ENCODE measurements at regions not wholly inside any gene's neighbourhood (a gene's known extent, or its start where the extent isn't known, plus 50 kb on each side); places are given as distances from the start of the nearest gene placed in this dataset.

DNA sequence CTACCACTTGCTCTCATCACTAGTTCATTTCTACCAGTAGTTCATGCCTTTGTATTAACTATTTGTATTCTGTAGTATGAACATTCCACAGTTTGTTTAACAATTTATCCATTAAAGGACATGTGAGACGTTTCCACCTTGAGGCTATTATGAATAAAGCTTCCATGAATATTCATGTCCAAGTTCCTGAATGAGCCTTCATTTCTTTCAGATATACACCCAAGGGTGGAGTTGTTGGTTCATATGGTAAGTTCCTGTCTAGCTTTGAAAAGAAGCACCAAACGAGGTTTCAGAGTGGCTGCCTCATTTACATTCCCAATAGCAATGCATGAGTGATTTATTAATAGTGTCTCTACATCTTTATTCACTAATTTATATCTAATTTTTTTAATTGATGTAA is 407.8 kb upstream of the C16orf82 start:
- no peaks in the 10 kb centered on the region for H3K36me3 ChIP-seq (ENCODE audit: control insufficient read depth, insufficient read depth, low read length)
- TF ChIP-seq, protein P1, sequence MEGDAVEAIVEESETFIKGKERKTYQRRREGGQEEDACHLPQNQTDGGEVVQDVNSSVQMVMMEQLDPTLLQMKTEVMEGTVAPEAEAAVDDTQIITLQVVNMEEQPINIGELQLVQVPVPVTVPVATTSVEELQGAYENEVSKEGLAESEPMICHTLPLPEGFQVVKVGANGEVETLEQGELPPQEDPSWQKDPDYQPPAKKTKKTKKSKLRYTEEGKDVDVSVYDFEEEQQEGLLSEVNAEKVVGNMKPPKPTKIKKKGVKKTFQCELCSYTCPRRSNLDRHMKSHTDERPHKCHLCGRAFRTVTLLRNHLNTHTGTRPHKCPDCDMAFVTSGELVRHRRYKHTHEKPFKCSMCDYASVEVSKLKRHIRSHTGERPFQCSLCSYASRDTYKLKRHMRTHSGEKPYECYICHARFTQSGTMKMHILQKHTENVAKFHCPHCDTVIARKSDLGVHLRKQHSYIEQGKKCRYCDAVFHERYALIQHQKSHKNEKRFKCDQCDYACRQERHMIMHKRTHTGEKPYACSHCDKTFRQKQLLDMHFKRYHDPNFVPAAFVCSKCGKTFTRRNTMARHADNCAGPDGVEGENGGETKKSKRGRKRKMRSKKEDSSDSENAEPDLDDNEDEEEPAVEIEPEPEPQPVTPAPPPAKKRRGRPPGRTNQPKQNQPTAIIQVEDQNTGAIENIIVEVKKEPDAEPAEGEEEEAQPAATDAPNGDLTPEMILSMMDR (IDR thresholded peaks at IDR 0.05; ENCODE audit: insufficient read depth, low read depth, low read length) = no peak
- POLR2A ChIA-PET = no interaction called here
- CTCF ChIA-PET = no interaction called here
- no peak overlapping the region for H3K4me3 ChIP-seq (ENCODE audit: low read depth, low read length)
- H3K27me3 ChIP-seq (ENCODE audit: control insufficient read depth, insufficient read depth, low read length) = no peaks in the 10 kb centered on the region
- DNase-seq (ENCODE audit: low read depth) = no peak

- CTCF ChIA-PET = no interaction called here
- TF ChIP-seq, protein P1 (IDR thresholded peaks at IDR 0.05; ENCODE audit: insufficient read depth, low read depth, low read length) = no peak
- no peaks in the 10 kb centered on the region for H3K27me3 ChIP-seq (ENCODE audit: control insufficient read depth, insufficient read depth, low read length)
- POLR2A ChIA-PET = no interaction called here
- H3K4me3 ChIP-seq (ENCODE audit: low read depth, low read length) = no peak overlapping the region
- H3K36me3 ChIP-seq (ENCODE audit: control insufficient read depth, insufficient read depth, low read length) = no peaks in the 10 kb centered on the region
- DNase-seq (ENCODE audit: low read depth) = no peak
Observed at GRCh38 chr16:26664086-26664485, 402.6 kb upstream of the C16orf82 start.

DNA sequence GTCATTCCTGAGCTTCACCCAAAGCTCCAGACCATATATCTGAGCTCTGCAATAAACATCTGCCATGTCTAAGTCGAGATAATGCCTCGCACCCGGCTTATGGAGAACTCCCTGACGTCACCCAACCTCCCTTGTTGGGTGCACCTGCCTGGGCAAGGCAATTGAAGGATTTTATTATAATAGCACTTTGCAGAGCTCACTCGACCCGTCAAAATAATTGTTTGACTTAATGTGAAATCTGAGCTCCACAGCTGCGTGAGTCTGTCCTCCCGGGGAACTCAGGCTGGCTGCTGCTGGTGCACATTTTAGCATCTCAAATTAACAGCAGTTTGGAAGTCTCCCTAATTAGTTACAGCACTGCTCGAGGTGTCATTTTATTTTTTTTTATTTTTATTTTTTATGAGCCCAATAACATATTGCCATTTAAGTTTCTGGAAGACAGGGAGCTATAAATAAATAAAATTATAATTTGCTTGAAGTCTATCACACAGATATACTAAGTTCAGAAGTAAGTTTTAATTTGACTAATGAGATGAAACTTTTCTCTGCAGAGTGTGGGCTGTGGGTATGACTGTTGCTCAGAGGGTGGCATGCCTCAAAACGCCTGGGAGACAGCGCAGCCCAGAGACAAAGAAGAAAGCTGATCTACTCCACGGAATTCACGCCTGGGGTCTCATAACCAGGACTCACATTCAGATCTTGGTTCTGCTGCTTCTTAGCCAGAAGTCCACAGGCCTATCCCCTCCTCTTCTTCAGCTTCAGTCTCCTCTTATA is 401.4 kb upstream of the C16orf82 start:
- H3K4me3 ChIP-seq (ENCODE audit: low read depth, low read length) = no peak overlapping the region
- H3K36me3 ChIP-seq (ENCODE audit: control insufficient read depth, insufficient read depth, low read length) = no peaks in the 10 kb centered on the region
- POLR2A ChIA-PET = no interaction called here
- DNase-seq (ENCODE audit: low read depth) = no peak
- H3K27me3 ChIP-seq (ENCODE audit: control insufficient read depth, insufficient read depth, low read length) = no peaks in the 10 kb centered on the region
- CTCF ChIA-PET = no interaction called here
- TF ChIP-seq, protein P1 (IDR thresholded peaks at IDR 0.05; ENCODE audit: insufficient read depth, low read depth, low read length) = no peak

- Histone ChIP-seq H3K27me3 (ENCODE audit: control insufficient read depth, insufficient read depth, low read length) (no peaks in the 10 kb centered on the region), H3K4me3 (ENCODE audit: low read depth, low read length) (no peak overlapping the region), H3K36me3 (ENCODE audit: control insufficient read depth, insufficient read depth, low read length) (no peaks in the 10 kb centered on the region)
- ChIA-PET POLR2A (no interaction called here), CTCF (no interaction called here)
- TF ChIP-seq, protein P1 (IDR thresholded peaks at IDR 0.05; ENCODE audit: insufficient read depth, low read depth, low read length) = no peak
- DNase-seq (ENCODE audit: low read depth) = no peak
Observed at GRCh38 chr16:26666486-26666885, 400.2 kb upstream of the C16orf82 start.

DNA sequence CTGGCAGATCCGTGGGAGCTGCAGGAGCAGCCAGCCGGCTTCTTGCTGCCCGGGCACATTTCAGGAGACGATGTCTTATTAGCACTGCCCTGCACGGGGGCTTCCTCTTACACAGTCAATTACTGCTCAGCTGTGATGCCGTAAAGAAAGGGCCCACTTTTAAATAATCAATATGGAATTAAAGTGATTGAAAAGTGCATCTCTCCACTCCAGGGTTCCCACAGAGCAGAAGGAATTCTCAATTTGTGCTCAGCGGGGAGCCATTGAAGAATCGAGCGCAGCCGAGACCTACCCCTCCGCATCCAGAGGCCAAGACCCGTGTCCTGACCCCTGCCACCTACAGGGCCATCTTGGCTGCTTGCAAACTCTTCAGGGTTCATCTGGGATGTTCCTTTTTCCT is 399.4 kb upstream of the C16orf82 start:
- no peaks in the 10 kb centered on the region for H3K27me3 ChIP-seq (ENCODE audit: control insufficient read depth, insufficient read depth, low read length)
- ChIA-PET CTCF (no interaction called here), POLR2A (no interaction called here)
- H3K4me3 ChIP-seq (ENCODE audit: low read depth, low read length) = no peak overlapping the region
- TF ChIP-seq, protein P1 (IDR thresholded peaks at IDR 0.05; ENCODE audit: insufficient read depth, low read depth, low read length) = no peak
- no peaks in the 10 kb centered on the region for H3K36me3 ChIP-seq (ENCODE audit: control insufficient read depth, insufficient read depth, low read length)
- DNase-seq (ENCODE audit: low read depth) = no peak
